CD14-positive monocyte (primary cell): ENCODE measurements at regions not wholly inside any gene's neighbourhood (a gene's known extent, or its start where the extent isn't known, plus 50 kb on each side); places are given as distances from the start of the nearest gene placed in this dataset.

Source experiments
- DNase-seq, 3 donors: peaks; one replicate each; pipeline ENCODE4 v3.0.0-alpha.2; 2011 to 2022
- H2AFZ ChIP-seq: 2 replicates; pipeline ENCODE4 v1.6.0; 2012; ENCODE audit warnings: mild to moderate bottlenecking, low read depth, low read length, inconsistent platforms; ENCODE audit not compliant: insufficient read depth, poor library complexity, severe bottlenecking
- H3K27ac ChIP-seq, 2 donors: 1 replicate in 1 of 2; 2 replicates in 1 of 2; pipeline ENCODE4 v1.5.1; 2012 to 2013; ENCODE audit warnings: low read length in 2 of 2, control low read depth in 1 of 2, inconsistent platforms in 1 of 2, low read depth in 1 of 2, mild to moderate bottlenecking in 1 of 2
- H3K27me3 ChIP-seq, 2 donors: one replicate each; pipeline versions ENCODE4 v1.6.0 to v1.6.1; 2011 to 2013; ENCODE audit warnings: low read length in 2 of 2; ENCODE audit not compliant: control insufficient read depth in 2 of 2, insufficient read depth in 2 of 2
- H3K36me3 ChIP-seq, 2 donors: replicated peaks in 1 of 2; 1 replicate in 1 of 2; 2 replicates in 1 of 2; pipeline versions ENCODE4 v1.5.1 to v1.6.1; 2012 to 2013; ENCODE audit warnings: low read length in 2 of 2, control low read depth in 1 of 2, inconsistent platforms in 1 of 2, mild to moderate bottlenecking in 1 of 2; ENCODE audit not compliant: insufficient read depth in 2 of 2, control insufficient read depth in 1 of 2
- H3K4me1 ChIP-seq, 2 donors: 1 replicate in 1 of 2; 2 replicates in 1 of 2; pipeline versions ENCODE4 v1.5.1 to v1.6.1; 2012 to 2013; ENCODE audit warnings: low read length in 2 of 2, control low read depth in 1 of 2, inconsistent platforms in 1 of 2, mild to moderate bottlenecking in 1 of 2, moderate library complexity in 1 of 2; ENCODE audit not compliant: insufficient read depth in 2 of 2, control insufficient read depth in 1 of 2
- H3K4me2 ChIP-seq: replicated peaks from 2 replicates; pipeline ENCODE3; 2012; ENCODE audit warnings: low read length, moderate library complexity, mild to moderate bottlenecking; ENCODE audit not compliant: poor library complexity, severe bottlenecking; ENCODE audit errors: extremely low read depth
- H3K4me3 ChIP-seq, 3 experiments: fragments of 200-600 bp in 1 of 3; sonication (generic) in 1 of 3; replicated peaks in 1 of 3; 1 replicate in 2 of 3; 2 replicates in 1 of 3; pipeline ENCODE4 v1.5.1; 2011 to 2013; ENCODE audit warnings: low read length in 3 of 3, mild to moderate bottlenecking in 3 of 3, control low read depth in 2 of 3, low read depth in 2 of 3, inconsistent platforms in 1 of 3, moderate library complexity in 1 of 3
- H3K79me2 ChIP-seq: 2 replicates; pipeline ENCODE4 v1.6.0; 2012; ENCODE audit warnings: mild to moderate bottlenecking, control low read depth, inconsistent platforms, low read length, moderate library complexity; ENCODE audit not compliant: insufficient read depth
- H3K9ac ChIP-seq: 2 replicates; pipeline ENCODE4 v1.6.0; 2017; ENCODE audit warnings: low read length, mild to moderate bottlenecking; ENCODE audit not compliant: insufficient read depth, poor library complexity, severe bottlenecking
- H3K9me3 ChIP-seq, 2 donors: replicated peaks in 1 of 2; 1 replicate in 1 of 2; 2 replicates in 1 of 2; pipeline versions ENCODE4 v1.5.1 to v1.6.1; 2012 to 2013; ENCODE audit warnings: low read length in 2 of 2, control low read depth in 1 of 2; ENCODE audit not compliant: control insufficient read depth in 1 of 2, insufficient read depth in 1 of 2
- H4K20me1 ChIP-seq: 2 replicates; pipeline ENCODE4 v1.6.0; 2012; ENCODE audit warnings: mild to moderate bottlenecking, low read length, control low read depth, moderate library complexity; ENCODE audit not compliant: insufficient read depth
- H3K27ac Mint-ChIP-seq, 7 donors: one replicate each; pipeline ENCODE4 v1.8.0; 2020; ENCODE audit warnings: mild to moderate bottlenecking in 7 of 7, mixed read lengths in 7 of 7, moderate library complexity in 6 of 7, inconsistent platforms in 2 of 7
- H3K27me3 Mint-ChIP-seq, 3 donors: one replicate each; pipeline ENCODE4 v1.8.0; 2021 to 2022; ENCODE audit warnings: low read depth in 3 of 3, mild to moderate bottlenecking in 3 of 3, mixed read lengths in 3 of 3, moderate library complexity in 3 of 3, inconsistent platforms in 1 of 3
- H3K36me3 Mint-ChIP-seq, 2 donors: one replicate each; pipeline ENCODE4 v1.8.0; 2020; ENCODE audit warnings: mixed read lengths in 2 of 2, inconsistent platforms in 1 of 2, mild to moderate bottlenecking in 1 of 2
- H3K4me1 Mint-ChIP-seq: one replicate; pipeline ENCODE4 v1.8.0; 2020; ENCODE audit warnings: mild to moderate bottlenecking, mixed read lengths
- H3K4me3 Mint-ChIP-seq, 2 donors: one replicate each; pipeline ENCODE4 v1.8.0; 2020; ENCODE audit warnings: mild to moderate bottlenecking in 2 of 2, mixed read lengths in 2 of 2, moderate library complexity in 1 of 2
- H3K9me3 Mint-ChIP-seq, 7 donors: one replicate each; pipeline ENCODE4 v1.8.0; 2020 to 2022; ENCODE audit warnings: mixed read lengths in 7 of 7, mild to moderate bottlenecking in 6 of 7, moderate library complexity in 6 of 7, inconsistent platforms in 2 of 7
- CTCF ChIP-seq: fragments of 200-600 bp; IDR thresholded peaks from one replicate; pipeline ENCODE4 v1.8.0; 2022; ENCODE audit warnings: antibody characterized with exemption, mild to moderate bottlenecking
- WGBS: methylation state at CpG from one replicate; pipeline ENCODE4 v1.1.5; 2013; ENCODE audit warnings: missing lambda C conversion rate; ENCODE audit not compliant: insufficient coverage; 5-methylcytosine and 5-hydroxymethylcytosine counted together
- intact Hi-C, 2 donors: fragments of 100-400 bp; cut with micrococcal nuclease; formaldehyde crosslinking; loops; one replicate each; pipeline versions ENCODE4 v1.15.0 to v1.15.1; 2023

- Histone ChIP-seq H3K36me3 (no peaks in the 10 kb centered on the region), H3K4me2 (no peak overlapping the region), H3K27me3 (peaks cover 2 to 25% of the 10 kb centered on the region in 2 donors), H3K4me3 (no peak overlapping the region), H3K79me2 (no peaks in the 10 kb centered on the region), H2AFZ (no peak overlapping the region), H3K27ac (no peak overlapping the region), H3K9me3 (no peaks in the 10 kb centered on the region), H3K4me1 (no peaks in the 10 kb centered on the region), H3K9ac (no peak overlapping the region), H4K20me1 (no peaks in the 10 kb centered on the region)
- 72% methylated on average over 4 of the region's 5 CpGs for WGBS
- H3K27me3 Mint-ChIP-seq = peaks cover 44 to 62% (median 50%) of the 10 kb centered on the region in 3 donors
- H3K9me3 Mint-ChIP-seq = peaks cover 0 to 4% (median 0%) of the 10 kb centered on the region in 7 donors
- intact Hi-C loops = no loop called here
- H3K36me3 Mint-ChIP-seq = no peaks in the 10 kb centered on the region
- DNase-seq = no peak
- H3K4me3 Mint-ChIP-seq = no peak overlapping the region
- TF ChIP-seq CTCF = no peak
- H3K27ac Mint-ChIP-seq = peak overlapping the region in 1 of 7 donors; percentile 41
- H3K4me1 Mint-ChIP-seq = no peaks in the 10 kb centered on the region
Observed at GRCh38 chr16:86730086-86730485, 151.7 kb downstream of the FOXL1 start.

- H3K4me2 ChIP-seq = no peak overlapping the region
- H2AFZ ChIP-seq = no peak overlapping the region
- peaks cover 44 to 65% (median 53%) of the 10 kb centered on the region in 3 donors for H3K27me3 Mint-ChIP-seq
- H3K9ac ChIP-seq = no peak overlapping the region
- H3K36me3 Mint-ChIP-seq = no peaks in the 10 kb centered on the region
- H4K20me1 ChIP-seq = no peaks in the 10 kb centered on the region
- H3K9me3 Mint-ChIP-seq = peaks cover 0 to 4% (median 0%) of the 10 kb centered on the region in 7 donors
- no peak overlapping the region for H3K27ac ChIP-seq
- H3K36me3 ChIP-seq = no peaks in the 10 kb centered on the region
- H3K4me1 ChIP-seq = no peaks in the 10 kb centered on the region
- H3K27me3 ChIP-seq = peaks cover 2 to 25% of the 10 kb centered on the region in 2 donors
- no peaks in the 10 kb centered on the region for H3K9me3 ChIP-seq
- TF ChIP-seq CTCF = no peak
- no peak overlapping the region for H3K4me3 ChIP-seq
- peak overlapping the region in 1 of 2 donors; percentile 6 for H3K4me3 Mint-ChIP-seq
- no peak for DNase-seq
- intact Hi-C loops = no loop called here
- H3K27ac Mint-ChIP-seq = no peak overlapping the region
- no peaks in the 10 kb centered on the region for H3K79me2 ChIP-seq
- no peaks in the 10 kb centered on the region for H3K4me1 Mint-ChIP-seq
- 27% methylated on average over 3 of the region's 12 CpGs for WGBS
Observed at GRCh38 chr16:86730597-86730996, 152.2 kb downstream of the FOXL1 start.
